Stimulated activated CD4-positive, alpha-beta T cell treated with anti-CD3 and anti-CD28 coated beads, TNF-alpha, amount 100 ng/mL, for 48 hours (primary cell): ENCODE measurements at regions not wholly inside any gene's neighbourhood (a gene's known extent, or its start where the extent isn't known, plus 50 kb on each side); places are given as distances from the start of the nearest gene placed in this dataset.
"Not testable (repeated sequence)": the region's sequence is repeated elsewhere in the genome, so short reads cannot be mapped to it uniquely, and the experiment has no call there.

Experiments
- DNase-seq, 3 donors: peaks; one replicate each; pipeline ENCODE4 v3.0.0-alpha.2; 2020; ENCODE audit warnings: low read depth in 3 of 3

GRCh38 chr11:80960381-80961029 is 1519.7 kb upstream of the TENM4 start:
- no peak for DNase-seq

- no peak for DNase-seq
Measured at GRCh38 chr11:80959751-80960150, 1518.9 kb upstream of the TENM4 start.

GRCh38 chr11:80958987-80959386 is 1518.2 kb upstream of the TENM4 start:
- DNase-seq = no peak

- DNase-seq = no peak
Measured at GRCh38 chr11:80958361-80958760, 1517.5 kb upstream of the TENM4 start.

GRCh38 chr11:80955588-80955987 is 1514.8 kb upstream of the TENM4 start:
- no peak for DNase-seq

GRCh38 chr11:80948781-80949180 is 1508.0 kb upstream of the TENM4 start:
- DNase-seq = no peak

GRCh38 chr11:80944758-80945157 is 1503.9 kb upstream of the TENM4 start:
- no peak for DNase-seq

- DNase-seq = no peak
Measured at GRCh38 chr11:80943226-80943625, 1502.4 kb upstream of the TENM4 start.

GRCh38 chr11:80937842-80938241 is 1497.0 kb upstream of the TENM4 start:
- no peak for DNase-seq

GRCh38 chr11:80930038-80930437 is 1489.2 kb upstream of the TENM4 start:
- DNase-seq = no peak

- DNase-seq = no peak
Measured at GRCh38 chr11:80929031-80929805, 1488.4 kb upstream of the TENM4 start.

GRCh38 chr11:80925321-80925720 is 1484.5 kb upstream of the TENM4 start:
- no peak for DNase-seq

- DNase-seq = not testable (repeated sequence)
Measured at GRCh38 chr11:80921310-80921709, 1480.5 kb upstream of the TENM4 start.

GRCh38 chr11:80916173-80916798 is 1475.5 kb upstream of the TENM4 start:
- DNase-seq = no peak

- DNase-seq = no peak
Measured at GRCh38 chr11:80914311-80914710, 1473.5 kb upstream of the TENM4 start.

GRCh38 chr11:80911666-80912065 is 1470.8 kb upstream of the TENM4 start:
- DNase-seq = no peak

- DNase-seq = no peak
Measured at GRCh38 chr11:80900265-80900664, 1459.4 kb upstream of the TENM4 start.

- DNase-seq = no peak
Measured at GRCh38 chr11:80899381-80899780, 1458.6 kb upstream of the TENM4 start.

GRCh38 chr11:80898910-80899309 is 1458.1 kb upstream of the TENM4 start:
- no peak for DNase-seq

GRCh38 chr11:80886684-80887083 is 1445.9 kb upstream of the TENM4 start:
- DNase-seq = no peak

- DNase-seq = no peak
Measured at GRCh38 chr11:80873310-80873999, 1432.6 kb upstream of the TENM4 start.

GRCh38 chr11:80872116-80872728 is 1431.4 kb upstream of the TENM4 start:
- no peak for DNase-seq
